ENCODE measurements at regions not wholly inside any gene's neighbourhood (a gene's known extent, or its start where the extent isn't known, plus 50 kb on each side); places are given as distances from the start of the nearest gene placed in this dataset.
"Not testable (repeated sequence)": the region's sequence is repeated elsewhere in the genome, so short reads cannot be mapped to it uniquely, and the experiment has no call there.

GRCh38 chr5:124027441-124027840 lies 515.5 kb downstream of the CSNK1G3 start:
- no peak for DNase-seq (ENCODE audit: low spot score)

- DNase-seq (ENCODE audit: low spot score): no peak
These were observed 513.4 kb downstream of the CSNK1G3 start for GRCh38 chr5:124025306-124025845.

- DNase-seq (ENCODE audit: low spot score): no peak
These were observed 511.0 kb downstream of the CSNK1G3 start for GRCh38 chr5:124022966-124023365.

DNA sequence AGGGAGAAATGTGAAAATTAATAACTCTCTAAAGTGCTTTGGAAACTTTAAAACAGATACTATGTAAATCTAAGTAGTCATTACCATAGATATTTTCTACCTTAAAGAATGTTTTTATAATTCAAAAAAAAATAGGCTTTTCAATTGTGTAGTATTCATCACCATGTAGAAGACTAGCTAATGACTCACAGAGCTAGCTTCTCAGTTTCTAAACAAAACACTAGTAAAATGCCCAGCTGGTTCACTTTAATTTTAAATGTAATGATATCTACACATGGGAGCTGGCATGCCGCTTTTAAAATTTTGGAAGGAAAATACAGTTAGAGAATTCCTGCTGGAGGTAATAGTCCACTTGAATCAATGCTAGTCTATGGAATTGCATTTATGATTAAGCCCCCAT lies 509.8 kb downstream of the CSNK1G3 start:
- DNase-seq (ENCODE audit: low spot score): no peak

DNA sequence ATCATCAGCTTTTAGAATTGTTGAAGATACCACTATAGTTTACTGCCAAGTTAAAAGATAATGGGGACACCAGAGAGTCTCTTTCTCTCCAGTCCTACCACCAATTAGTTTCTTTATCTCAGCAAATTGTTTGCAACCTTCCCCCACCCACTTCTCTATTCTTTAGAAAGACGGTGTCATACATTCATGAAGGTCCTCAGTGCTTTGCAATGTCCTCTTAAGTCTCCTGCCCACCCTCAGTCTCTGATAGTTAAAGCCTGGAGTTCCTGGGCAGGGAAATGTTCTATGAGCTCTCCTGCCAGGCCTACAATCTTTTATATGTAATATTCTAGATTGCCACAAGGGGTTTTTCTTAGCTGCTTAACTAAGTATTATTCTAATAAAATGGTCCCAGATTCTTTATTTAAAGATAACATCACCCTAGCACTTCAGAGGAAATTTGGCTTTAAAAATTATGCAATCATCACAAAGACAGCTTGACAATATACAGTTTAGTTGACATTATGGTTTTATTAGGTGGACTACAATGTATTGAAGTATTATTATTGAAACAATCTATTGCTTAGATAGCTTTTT lies 509.2 kb downstream of the CSNK1G3 start:
- no peak for DNase-seq (ENCODE audit: low spot score)

DNA sequence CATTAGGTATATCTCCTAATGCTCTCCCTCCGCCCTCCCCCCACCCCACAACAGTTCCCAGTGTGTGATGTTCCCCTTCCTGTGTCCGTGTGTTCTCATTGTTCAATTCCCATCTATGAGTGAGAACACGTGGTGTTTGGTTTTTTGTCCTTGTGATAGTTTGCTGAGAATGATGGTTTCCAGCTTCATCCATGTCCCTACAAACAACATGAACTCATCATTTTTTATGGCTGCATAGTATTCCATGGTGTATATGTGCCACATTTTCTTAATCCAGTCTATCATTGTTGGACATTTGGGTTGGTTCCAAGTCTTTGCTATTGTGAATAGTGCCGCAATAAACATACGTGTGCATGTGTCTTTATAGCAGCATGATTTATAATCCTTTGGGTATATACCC lies 505.3 kb downstream of the CSNK1G3 start:
- DNase-seq (ENCODE audit: low spot score): not testable (repeated sequence)

GRCh38 chr5:124007675-124008398 lies 495.9 kb downstream of the CSNK1G3 start:
- DNase-seq (ENCODE audit: low spot score): no peak

- DNase-seq (ENCODE audit: low spot score): no peak
These were observed 489.1 kb downstream of the CSNK1G3 start for GRCh38 chr5:124001036-124001615.

GRCh38 chr5:124000538-124000937 lies 488.6 kb downstream of the CSNK1G3 start:
- DNase-seq (ENCODE audit: low spot score): no peak

- DNase-seq (ENCODE audit: low spot score): no peak
These were observed 485.7 kb downstream of the CSNK1G3 start for GRCh38 chr5:123997462-123998215.

GRCh38 chr5:123997064-123997461 lies 485.1 kb downstream of the CSNK1G3 start:
- DNase-seq (ENCODE audit: low spot score): no peak

GRCh38 chr5:123992641-123993040 lies 480.7 kb downstream of the CSNK1G3 start:
- no peak for DNase-seq (ENCODE audit: low spot score)

DNA sequence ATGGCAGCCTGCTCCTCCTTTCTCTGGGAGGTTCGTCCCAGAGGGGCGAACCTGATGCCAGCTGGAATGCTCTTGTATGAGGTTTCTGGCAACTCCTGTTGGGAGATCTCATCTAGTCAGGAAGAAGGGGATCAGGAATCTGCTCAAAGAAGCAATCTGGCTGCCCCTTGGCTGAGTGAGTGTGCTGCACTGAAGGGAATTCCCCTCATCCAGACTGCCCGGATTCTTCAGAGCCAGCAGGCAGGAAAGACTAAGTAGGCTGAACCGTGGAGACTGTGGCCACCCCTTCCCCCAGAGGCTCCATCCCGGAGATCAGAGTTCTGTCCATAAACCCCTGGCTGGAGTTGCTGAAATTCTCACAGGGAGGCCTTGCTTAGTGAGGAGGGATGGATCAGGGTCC lies 476.0 kb downstream of the CSNK1G3 start:
- no peak for DNase-seq (ENCODE audit: low spot score)

- no peak for DNase-seq (ENCODE audit: low spot score)
These were observed 464.5 kb downstream of the CSNK1G3 start for GRCh38 chr5:123976379-123977033.

DNA sequence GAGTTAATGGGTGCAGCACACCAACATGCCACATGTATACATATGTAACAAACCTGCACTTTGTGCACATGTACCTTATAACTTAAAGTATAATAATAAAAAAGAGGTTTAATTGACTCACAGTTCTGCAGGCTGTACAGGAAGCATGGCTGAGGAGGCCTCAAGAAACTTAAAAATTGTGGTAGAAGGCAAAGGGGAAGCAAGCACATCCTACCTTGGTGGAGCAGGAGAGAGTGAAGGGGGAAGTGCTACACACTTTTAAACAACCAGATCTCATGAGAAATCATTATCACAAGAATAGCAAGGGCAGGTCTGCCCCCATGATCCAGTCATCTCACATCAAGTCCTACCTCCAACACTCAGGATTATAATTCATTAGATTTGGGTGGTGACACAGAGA lies 463.5 kb downstream of the CSNK1G3 start:
- not testable (repeated sequence) for DNase-seq (ENCODE audit: low spot score)

GRCh38 chr5:123966781-123967180 lies 454.8 kb downstream of the CSNK1G3 start:
- DNase-seq (ENCODE audit: low spot score): no peak

GRCh38 chr5:123965626-123966025 lies 453.6 kb downstream of the CSNK1G3 start:
- DNase-seq (ENCODE audit: low spot score): no peak

- DNase-seq (ENCODE audit: low spot score): no peak
These were observed 452.9 kb downstream of the CSNK1G3 start for GRCh38 chr5:123964884-123965283.

DNA sequence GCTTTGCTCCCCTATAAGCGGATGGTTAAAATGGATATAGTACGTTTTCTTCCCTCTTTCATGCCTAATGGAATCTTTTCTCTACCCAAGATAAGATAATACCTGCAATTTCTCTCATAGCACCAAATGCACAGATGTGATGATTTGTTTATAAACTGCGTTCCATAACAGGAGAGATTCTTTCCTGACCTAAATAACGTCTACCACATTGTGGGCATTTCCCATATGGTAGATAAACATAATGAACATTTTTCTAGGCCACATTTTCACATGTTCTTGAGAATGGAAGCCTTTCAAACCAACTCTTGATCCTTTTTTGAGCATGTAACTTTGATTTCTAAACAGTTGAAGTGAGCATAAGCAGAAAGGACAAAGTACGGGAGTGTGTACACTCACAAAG lies 448.5 kb downstream of the CSNK1G3 start:
- no peak for DNase-seq (ENCODE audit: low spot score)

DNA sequence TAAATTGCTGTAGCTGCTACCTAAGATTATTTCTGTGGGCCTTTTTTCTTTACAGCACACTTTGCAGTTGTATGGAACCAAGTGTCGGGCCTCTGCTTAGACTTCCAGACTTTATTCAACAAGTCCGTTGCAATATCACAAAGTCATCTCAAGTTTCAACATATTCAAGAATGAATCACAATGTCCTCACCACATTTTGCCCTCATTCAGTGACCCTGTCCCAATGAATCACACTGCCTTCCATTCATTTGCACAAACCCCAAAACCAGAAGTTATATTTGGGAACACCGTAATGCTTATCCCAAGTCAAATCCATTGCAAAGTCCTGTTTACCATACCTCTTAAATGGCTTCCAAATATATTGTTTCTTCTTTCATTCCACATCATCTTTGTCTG lies 439.6 kb downstream of the CSNK1G3 start:
- no peak for DNase-seq (ENCODE audit: low spot score)

DNA sequence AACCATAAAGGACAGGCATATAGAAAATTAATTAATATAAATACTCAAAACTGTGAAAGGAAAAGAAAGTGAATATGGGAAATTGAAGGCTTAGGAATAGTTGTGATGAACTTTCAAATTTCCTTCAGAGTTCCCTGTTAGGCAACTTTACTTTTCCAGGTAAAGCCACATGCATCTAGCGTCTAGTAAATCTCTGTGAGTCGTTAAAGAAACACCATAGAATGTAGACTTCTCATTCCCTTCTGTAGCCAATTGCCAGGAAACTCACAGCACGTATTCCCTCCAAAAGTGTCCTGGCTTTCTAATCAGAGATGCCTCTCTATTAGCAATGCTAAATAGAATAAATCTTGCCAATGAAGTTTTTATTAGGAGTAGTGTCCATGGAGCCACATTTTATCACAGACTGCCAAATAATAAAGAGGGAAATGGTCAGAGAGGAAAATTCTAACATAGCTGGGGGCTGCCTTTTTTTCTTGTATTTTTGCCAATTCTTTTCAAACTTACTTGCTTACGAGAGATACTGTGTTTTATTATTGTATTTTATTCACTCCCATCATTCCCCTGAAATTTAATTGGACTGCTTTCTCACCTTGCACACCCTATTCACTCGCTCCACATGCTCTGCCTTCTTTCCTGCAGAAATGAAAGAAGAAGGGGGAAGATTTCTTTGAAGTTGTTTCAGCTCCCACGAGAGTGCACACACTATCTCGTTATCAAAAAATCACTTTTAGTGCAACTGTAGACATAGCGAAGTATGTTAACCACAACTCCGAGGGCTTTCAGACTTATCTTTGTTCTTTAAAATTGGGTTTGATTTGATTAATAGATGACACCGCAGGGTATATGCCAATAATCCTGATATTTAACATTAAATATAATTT lies 439.0 kb downstream of the CSNK1G3 start:
- DNase-seq (ENCODE audit: low spot score): no peak
